CD14-positive monocyte (primary cell): ENCODE measurements at regions not wholly inside any gene's neighbourhood (a gene's known extent, or its start where the extent isn't known, plus 50 kb on each side); places are given as distances from the start of the nearest gene placed in this dataset.

Experiments used
- DNase-seq, 3 donors: peaks; one replicate each; pipeline ENCODE4 v3.0.0-alpha.2; 2011 to 2022
- H2AFZ ChIP-seq: 2 replicates; pipeline ENCODE4 v1.6.0; 2012; ENCODE audit warnings: mild to moderate bottlenecking, low read depth, low read length, inconsistent platforms; ENCODE audit not compliant: insufficient read depth, poor library complexity, severe bottlenecking
- H3K27ac ChIP-seq, 2 donors: 1 replicate in 1 of 2; 2 replicates in 1 of 2; pipeline ENCODE4 v1.5.1; 2012 to 2013; ENCODE audit warnings: low read length in 2 of 2, control low read depth in 1 of 2, inconsistent platforms in 1 of 2, low read depth in 1 of 2, mild to moderate bottlenecking in 1 of 2
- H3K27me3 ChIP-seq, 2 donors: one replicate each; pipeline versions ENCODE4 v1.6.0 to v1.6.1; 2011 to 2013; ENCODE audit warnings: low read length in 2 of 2; ENCODE audit not compliant: control insufficient read depth in 2 of 2, insufficient read depth in 2 of 2
- H3K36me3 ChIP-seq, 2 donors: replicated peaks in 1 of 2; 1 replicate in 1 of 2; 2 replicates in 1 of 2; pipeline versions ENCODE4 v1.5.1 to v1.6.1; 2012 to 2013; ENCODE audit warnings: low read length in 2 of 2, control low read depth in 1 of 2, inconsistent platforms in 1 of 2, mild to moderate bottlenecking in 1 of 2; ENCODE audit not compliant: insufficient read depth in 2 of 2, control insufficient read depth in 1 of 2
- H3K4me1 ChIP-seq, 2 donors: 1 replicate in 1 of 2; 2 replicates in 1 of 2; pipeline versions ENCODE4 v1.5.1 to v1.6.1; 2012 to 2013; ENCODE audit warnings: low read length in 2 of 2, control low read depth in 1 of 2, inconsistent platforms in 1 of 2, mild to moderate bottlenecking in 1 of 2, moderate library complexity in 1 of 2; ENCODE audit not compliant: insufficient read depth in 2 of 2, control insufficient read depth in 1 of 2
- H3K4me2 ChIP-seq: replicated peaks from 2 replicates; pipeline ENCODE3; 2012; ENCODE audit warnings: low read length, moderate library complexity, mild to moderate bottlenecking; ENCODE audit not compliant: poor library complexity, severe bottlenecking; ENCODE audit errors: extremely low read depth
- H3K4me3 ChIP-seq, 3 experiments: fragments of 200-600 bp in 1 of 3; sonication (generic) in 1 of 3; replicated peaks in 1 of 3; 1 replicate in 2 of 3; 2 replicates in 1 of 3; pipeline ENCODE4 v1.5.1; 2011 to 2013; ENCODE audit warnings: low read length in 3 of 3, mild to moderate bottlenecking in 3 of 3, control low read depth in 2 of 3, low read depth in 2 of 3, inconsistent platforms in 1 of 3, moderate library complexity in 1 of 3
- H3K79me2 ChIP-seq: 2 replicates; pipeline ENCODE4 v1.6.0; 2012; ENCODE audit warnings: mild to moderate bottlenecking, control low read depth, inconsistent platforms, low read length, moderate library complexity; ENCODE audit not compliant: insufficient read depth
- H3K9ac ChIP-seq: 2 replicates; pipeline ENCODE4 v1.6.0; 2017; ENCODE audit warnings: low read length, mild to moderate bottlenecking; ENCODE audit not compliant: insufficient read depth, poor library complexity, severe bottlenecking
- H3K9me3 ChIP-seq, 2 donors: replicated peaks in 1 of 2; 1 replicate in 1 of 2; 2 replicates in 1 of 2; pipeline versions ENCODE4 v1.5.1 to v1.6.1; 2012 to 2013; ENCODE audit warnings: low read length in 2 of 2, control low read depth in 1 of 2; ENCODE audit not compliant: control insufficient read depth in 1 of 2, insufficient read depth in 1 of 2
- H4K20me1 ChIP-seq: 2 replicates; pipeline ENCODE4 v1.6.0; 2012; ENCODE audit warnings: mild to moderate bottlenecking, low read length, control low read depth, moderate library complexity; ENCODE audit not compliant: insufficient read depth
- H3K27ac Mint-ChIP-seq, 7 donors: one replicate each; pipeline ENCODE4 v1.8.0; 2020; ENCODE audit warnings: mild to moderate bottlenecking in 7 of 7, mixed read lengths in 7 of 7, moderate library complexity in 6 of 7, inconsistent platforms in 2 of 7
- H3K27me3 Mint-ChIP-seq, 3 donors: one replicate each; pipeline ENCODE4 v1.8.0; 2021 to 2022; ENCODE audit warnings: low read depth in 3 of 3, mild to moderate bottlenecking in 3 of 3, mixed read lengths in 3 of 3, moderate library complexity in 3 of 3, inconsistent platforms in 1 of 3
- H3K36me3 Mint-ChIP-seq, 2 donors: one replicate each; pipeline ENCODE4 v1.8.0; 2020; ENCODE audit warnings: mixed read lengths in 2 of 2, inconsistent platforms in 1 of 2, mild to moderate bottlenecking in 1 of 2
- H3K4me1 Mint-ChIP-seq: one replicate; pipeline ENCODE4 v1.8.0; 2020; ENCODE audit warnings: mild to moderate bottlenecking, mixed read lengths
- H3K4me3 Mint-ChIP-seq, 2 donors: one replicate each; pipeline ENCODE4 v1.8.0; 2020; ENCODE audit warnings: mild to moderate bottlenecking in 2 of 2, mixed read lengths in 2 of 2, moderate library complexity in 1 of 2
- H3K9me3 Mint-ChIP-seq, 7 donors: one replicate each; pipeline ENCODE4 v1.8.0; 2020 to 2022; ENCODE audit warnings: mixed read lengths in 7 of 7, mild to moderate bottlenecking in 6 of 7, moderate library complexity in 6 of 7, inconsistent platforms in 2 of 7
- CTCF ChIP-seq: fragments of 200-600 bp; IDR thresholded peaks from one replicate; pipeline ENCODE4 v1.8.0; 2022; ENCODE audit warnings: antibody characterized with exemption, mild to moderate bottlenecking
- WGBS: methylation state at CpG from one replicate; pipeline ENCODE4 v1.1.5; 2013; ENCODE audit warnings: missing lambda C conversion rate; ENCODE audit not compliant: insufficient coverage; 5-methylcytosine and 5-hydroxymethylcytosine counted together
- intact Hi-C, 2 donors: fragments of 100-400 bp; cut with micrococcal nuclease; formaldehyde crosslinking; loops; one replicate each; pipeline versions ENCODE4 v1.15.0 to v1.15.1; 2023

GRCh38 chr7:155998766-155999630, 186.7 kb upstream of the SHH start:
- no peak for TF ChIP-seq CTCF
- H3K36me3 ChIP-seq = no peaks in the 10 kb centered on the region
- no peak overlapping the region for H3K27ac Mint-ChIP-seq
- no peaks in the 10 kb centered on the region for H3K9me3 ChIP-seq
- no peak overlapping the region for H3K9ac ChIP-seq
- DNase-seq = no peak
- H3K27ac ChIP-seq = no peak overlapping the region
- no peaks in the 10 kb centered on the region for H4K20me1 ChIP-seq
- H3K27me3 Mint-ChIP-seq = peaks cover 15 to 17% (median 16%) of the 10 kb centered on the region in 3 donors
- no peak overlapping the region for H2AFZ ChIP-seq
- H3K27me3 ChIP-seq = peaks cover 0 to 5% of the 10 kb centered on the region in 2 donors
- peaks cover 11 to 25% of the 10 kb centered on the region in 2 donors for H3K4me1 ChIP-seq
- no peak overlapping the region for H3K4me3 ChIP-seq
- H3K36me3 Mint-ChIP-seq = no peaks in the 10 kb centered on the region
- intact Hi-C loops = no loop called here
- no peak overlapping the region for H3K4me2 ChIP-seq
- peaks cover 31% of the 10 kb centered on the region for H3K4me1 Mint-ChIP-seq
- 96% methylated on average over 20 of the region's 25 CpGs for WGBS
- H3K9me3 Mint-ChIP-seq = peaks cover 0 to 9% (median 0%) of the 10 kb centered on the region in 7 donors
- H3K4me3 Mint-ChIP-seq = no peak overlapping the region
- H3K79me2 ChIP-seq = no peaks in the 10 kb centered on the region

- Histone ChIP-seq H3K9ac (no peak overlapping the region), H3K79me2 (no peaks in the 10 kb centered on the region), H3K4me2 (no peak overlapping the region), H4K20me1 (no peaks in the 10 kb centered on the region), H3K27me3 (peaks cover 0 to 5% of the 10 kb centered on the region in 2 donors), H3K27ac (no peak overlapping the region), H3K4me3 (no peak overlapping the region), H3K9me3 (no peaks in the 10 kb centered on the region), H3K36me3 (no peaks in the 10 kb centered on the region), H2AFZ (no peak overlapping the region), H3K4me1 (peaks cover 11 to 25% of the 10 kb centered on the region in 2 donors)
- H3K9me3 Mint-ChIP-seq = peaks cover 0 to 10% (median 0%) of the 10 kb centered on the region in 7 donors
- H3K4me3 Mint-ChIP-seq = no peak overlapping the region
- peaks cover 15 to 17% (median 16%) of the 10 kb centered on the region in 3 donors for H3K27me3 Mint-ChIP-seq
- DNase-seq = no peak
- intact Hi-C loops = no loop called here
- H3K27ac Mint-ChIP-seq = no peak overlapping the region
- WGBS = 92% methylated on average over 22 of the region's 23 CpGs
- H3K4me1 Mint-ChIP-seq = peaks cover 32% of the 10 kb centered on the region
- H3K36me3 Mint-ChIP-seq = no peaks in the 10 kb centered on the region
- no peak for TF ChIP-seq CTCF
Observed at GRCh38 chr7:155998328-155998691, 186.0 kb upstream of the SHH start.
